ENCODE measurements at regions not wholly inside any gene's neighbourhood (a gene's known extent, or its start where the extent isn't known, plus 50 kb on each side); places are given as distances from the start of the nearest gene placed in this dataset.

DNA sequence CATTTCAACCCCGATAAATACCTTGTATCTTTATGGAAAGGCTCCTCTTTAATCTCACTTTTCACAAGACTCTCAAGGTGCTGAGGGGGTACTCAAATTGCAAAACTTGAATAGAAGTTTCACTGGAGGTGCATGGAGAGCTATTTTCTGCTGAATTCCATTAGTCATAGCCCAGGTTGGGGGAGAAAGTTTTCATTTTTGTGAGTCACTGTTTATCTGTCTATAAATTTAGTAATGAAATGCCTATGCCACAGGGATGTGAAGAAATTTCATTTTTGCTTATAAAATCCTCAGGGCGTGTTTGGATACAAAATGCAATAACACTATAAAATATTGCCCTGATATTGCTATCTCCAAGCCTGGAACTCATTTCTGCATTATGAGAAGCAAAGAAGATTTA is 346.3 kb downstream of the LRATD1 start:
- TF ChIP-seq CTCF (IDR thresholded peaks at IDR 0.05; ENCODE audit: borderline replicate concordance, extremely low read depth, insufficient read depth) = no peak
- no peak for FAIRE-seq

DNA sequence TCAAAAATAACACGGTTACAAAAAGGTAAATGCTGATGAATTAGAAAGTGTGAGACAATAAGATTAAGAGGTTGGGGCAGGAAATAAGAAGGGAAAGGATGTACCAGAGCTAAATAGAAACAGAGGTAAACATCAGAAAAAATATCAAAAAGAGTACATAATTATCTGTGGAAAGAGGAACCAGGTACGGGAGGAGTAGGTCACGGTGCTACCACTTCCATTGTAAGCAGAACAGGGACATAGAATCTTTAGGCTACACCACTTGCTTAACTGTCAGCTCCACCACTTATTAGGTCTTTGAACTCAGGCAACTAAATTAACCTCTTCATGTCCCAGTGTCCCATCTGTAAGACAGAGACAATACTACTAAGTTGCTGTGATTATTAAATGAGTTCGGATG is 350.3 kb downstream of the LRATD1 start:
- Histone ChIP-seq H3K27ac (ENCODE audit: low read depth in 2 of 2, low read length in 2 of 2) (no peak overlapping the region), H3K9me3 (ENCODE audit: control insufficient read depth in 2 of 3, insufficient read depth in 1 of 3, low read length in 3 of 3) (no peaks in the 10 kb centered on the region), H3K4me1 (ENCODE audit: control insufficient read depth in 2 of 3, insufficient read depth in 2 of 3, low read depth in 1 of 3, low read length in 3 of 3) (no peaks in the 10 kb centered on the region), H3K27me3 (ENCODE audit: control insufficient read depth, insufficient read depth, low read length) (no peaks in the 10 kb centered on the region), H3K9ac (ENCODE audit: low read length in 3 of 3) (no peak overlapping the region), H3K36me3 (ENCODE audit: control insufficient read depth in 2 of 3, insufficient read depth in 3 of 3, low read length in 3 of 3) (no peaks in the 10 kb centered on the region), H3K4me3 (ENCODE audit: low read length in 3 of 3) (no peak overlapping the region)
- intact Hi-C loops (cut with DNase I) = no loop called here
- no peak for TF ChIP-seq CTCF (IDR thresholded peaks at IDR 0.05; ENCODE audit: borderline replicate concordance, extremely low read depth, insufficient read depth)
- FAIRE-seq (no peak), DNase-seq (no peak)

More for the DNA sequence above, 346.3 kb downstream of the LRATD1 start:
- no peak overlapping the region for H3K27ac ChIP-seq (ENCODE audit: low read depth in 2 of 2, low read length in 2 of 2)
- no peaks in the 10 kb centered on the region for H3K4me1 ChIP-seq (ENCODE audit: control insufficient read depth in 2 of 3, insufficient read depth in 2 of 3, low read depth in 1 of 3, low read length in 3 of 3)
- DNase-seq = no peak
- H3K4me3 ChIP-seq (ENCODE audit: low read length in 3 of 3) = no peak overlapping the region
- H3K9ac ChIP-seq (ENCODE audit: low read length in 3 of 3) = no peak overlapping the region
- no peaks in the 10 kb centered on the region for H3K9me3 ChIP-seq (ENCODE audit: control insufficient read depth in 2 of 3, insufficient read depth in 1 of 3, low read length in 3 of 3)
- no peaks in the 10 kb centered on the region for H3K27me3 ChIP-seq (ENCODE audit: control insufficient read depth, insufficient read depth, low read length)
- intact Hi-C loops (cut with DNase I) = no loop called here
- H3K36me3 ChIP-seq (ENCODE audit: control insufficient read depth in 2 of 3, insufficient read depth in 3 of 3, low read length in 3 of 3) = no peaks in the 10 kb centered on the region

GRCh38 chr2:14988600-14988999 is 356.1 kb downstream of the LRATD1 start:
- no peaks in the 10 kb centered on the region for H3K36me3 ChIP-seq (ENCODE audit: control insufficient read depth in 2 of 3, insufficient read depth in 3 of 3, low read length in 3 of 3)
- TF ChIP-seq CTCF (IDR thresholded peaks at IDR 0.05; ENCODE audit: borderline replicate concordance, extremely low read depth, insufficient read depth) = no peak
- H3K27ac ChIP-seq (ENCODE audit: low read depth in 2 of 2, low read length in 2 of 2) = no peak overlapping the region
- DNase-seq (no peak), FAIRE-seq (no peak)
- H3K4me3 ChIP-seq (ENCODE audit: low read length in 3 of 3) = no peak overlapping the region
- H3K9me3 ChIP-seq (ENCODE audit: control insufficient read depth in 2 of 3, insufficient read depth in 1 of 3, low read length in 3 of 3) = no peaks in the 10 kb centered on the region
- H3K4me1 ChIP-seq (ENCODE audit: control insufficient read depth in 2 of 3, insufficient read depth in 2 of 3, low read depth in 1 of 3, low read length in 3 of 3) = no peaks in the 10 kb centered on the region
- no peak overlapping the region for H3K9ac ChIP-seq (ENCODE audit: low read length in 3 of 3)
- no peaks in the 10 kb centered on the region for H3K27me3 ChIP-seq (ENCODE audit: control insufficient read depth, insufficient read depth, low read length)
- intact Hi-C loops (cut with DNase I) = no loop called here

DNA sequence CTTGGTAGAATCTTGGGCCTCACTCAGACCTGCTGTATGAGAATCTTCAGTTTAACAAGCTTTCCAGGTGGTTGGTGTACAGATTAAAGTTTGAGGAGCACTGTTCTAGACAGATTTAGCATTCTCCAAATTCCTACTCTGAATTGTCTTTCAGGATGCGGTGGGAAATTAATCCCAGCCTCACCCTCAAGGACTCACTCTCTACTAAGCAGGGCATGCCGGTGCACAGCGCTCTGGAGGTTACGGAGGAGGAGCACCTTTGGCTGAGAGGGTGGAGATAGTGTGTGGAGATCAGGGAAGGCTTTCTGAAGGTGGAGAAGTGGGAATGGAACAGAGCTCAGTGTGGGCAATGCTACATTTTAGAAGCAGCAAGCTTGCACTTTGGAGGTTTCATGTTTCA is 359.2 kb downstream of the LRATD1 start:
- Histone ChIP-seq H3K4me3 (ENCODE audit: low read length in 3 of 3) (no peak overlapping the region), H3K27me3 (ENCODE audit: control insufficient read depth, insufficient read depth, low read length) (no peaks in the 10 kb centered on the region), H3K9me3 (ENCODE audit: control insufficient read depth in 2 of 3, insufficient read depth in 1 of 3, low read length in 3 of 3) (peaks cover 0 to 2% (median 0%) of the 10 kb centered on the region in 3 donors), H3K27ac (ENCODE audit: low read depth in 2 of 2, low read length in 2 of 2) (no peak overlapping the region), H3K36me3 (ENCODE audit: control insufficient read depth in 2 of 3, insufficient read depth in 3 of 3, low read length in 3 of 3) (no peaks in the 10 kb centered on the region), H3K4me1 (ENCODE audit: control insufficient read depth in 2 of 3, insufficient read depth in 2 of 3, low read depth in 1 of 3, low read length in 3 of 3) (no peaks in the 10 kb centered on the region), H3K9ac (ENCODE audit: low read length in 3 of 3) (no peak overlapping the region)
- intact Hi-C loops (cut with DNase I) = no loop called here
- no peak for DNase-seq
- FAIRE-seq = no peak
- no peak for TF ChIP-seq CTCF (IDR thresholded peaks at IDR 0.05; ENCODE audit: borderline replicate concordance, extremely low read depth, insufficient read depth)
